DND-41 (cell line): ENCODE measurements at regions not wholly inside any gene's neighbourhood (a gene's known extent, or its start where the extent isn't known, plus 50 kb on each side); places are given as distances from the start of the nearest gene placed in this dataset.

Source experiments
- CTCF ChIP-seq: IDR thresholded peaks from 2 replicates; pipeline ENCODE4 v1.5.1; 2012; ENCODE audit warnings: borderline replicate concordance, low read length, moderate library complexity, mild to moderate bottlenecking; ENCODE audit not compliant: poor library complexity, severe bottlenecking; ENCODE audit errors: extremely low read depth
- EZH2 ChIP-seq: IDR thresholded peaks from 3 replicates; pipeline ENCODE4 v1.6.1; 2012; ENCODE audit warnings: borderline replicate concordance, low read depth, mild to moderate bottlenecking, moderate library complexity, low read length, inconsistent platforms; ENCODE audit not compliant: severe bottlenecking

DNA sequence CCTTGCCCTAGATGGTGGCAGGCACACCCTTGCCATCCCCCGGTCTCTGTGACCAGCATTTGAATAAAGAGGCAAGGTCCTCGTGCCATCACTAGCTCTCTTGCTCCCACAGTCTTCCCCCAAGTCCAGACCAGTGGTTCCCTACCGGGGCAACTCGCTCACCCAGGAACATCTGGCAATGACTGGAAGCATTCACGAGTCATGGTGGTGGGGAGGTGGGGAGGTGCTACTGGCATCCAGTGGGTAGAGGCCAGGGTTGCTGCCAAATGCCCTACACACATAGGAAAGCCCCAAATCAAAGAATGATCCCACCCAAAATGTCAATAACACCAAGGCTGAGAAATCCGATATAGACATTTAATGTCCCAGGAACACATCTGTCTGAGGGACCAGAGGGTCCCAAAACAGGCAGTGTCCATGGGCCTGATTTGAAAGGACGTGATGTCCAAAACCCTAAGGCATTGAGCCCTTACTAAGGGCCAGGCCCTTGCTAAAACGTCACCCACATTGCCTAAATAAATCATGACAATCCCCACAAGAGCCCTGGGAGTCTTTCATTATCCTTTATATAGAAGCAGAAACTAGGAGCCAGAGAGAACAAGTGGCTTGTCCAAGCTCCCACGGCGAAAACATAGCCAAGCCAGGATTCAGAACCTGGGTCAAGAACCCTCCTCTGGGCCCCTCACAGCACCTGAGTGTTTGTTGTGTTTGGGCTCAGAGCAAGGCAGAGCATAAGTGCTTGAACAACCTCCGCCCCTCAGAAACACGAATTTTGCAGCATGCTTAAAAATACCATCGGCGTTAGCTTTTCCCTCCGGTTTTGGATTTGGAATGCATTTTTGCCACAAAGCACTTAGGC lies 119.3 kb upstream of the WWC1 start:
- TF ChIP-seq CTCF (no peak), EZH2 (no peak)
